ENCODE measurements at regions not wholly inside any gene's neighbourhood (a gene's known extent, or its start where the extent isn't known, plus 50 kb on each side); places are given as distances from the start of the nearest gene placed in this dataset.
"Not testable (repeated sequence)": the region's sequence is repeated elsewhere in the genome, so short reads cannot be mapped to it uniquely, and the experiment has no call there.

DNA sequence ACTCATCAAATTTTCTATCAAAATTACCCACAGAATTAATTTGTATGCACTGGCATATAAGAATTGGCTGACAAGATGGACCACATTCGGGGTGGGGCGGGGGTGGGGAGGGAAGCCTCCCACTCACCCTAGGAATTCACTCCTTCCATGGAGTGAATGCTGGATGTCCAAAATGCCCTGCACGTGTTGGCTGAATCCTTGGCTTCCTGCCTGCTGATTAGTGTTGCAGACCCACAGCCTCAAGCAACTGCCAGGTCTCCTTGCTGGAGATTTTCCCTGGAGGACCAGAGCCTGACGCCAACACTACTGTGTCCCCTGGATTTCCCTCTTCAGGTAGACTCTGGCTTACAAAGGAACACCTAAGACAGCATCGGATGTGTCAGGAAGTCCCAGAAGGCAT, 575.7 kb upstream of the CDH11 start:
- no peaks in the 10 kb centered on the region for H3K27me3 Mint-ChIP-seq (ENCODE audit: low read depth)
- CTCF ChIA-PET: interaction anchor here (0.8 kb wide), 1 partner anchor 1528 kb away, joined by 3 read pairs; no protein-coding TSS in a partner anchor
- H3K9me3 Mint-ChIP-seq: no peaks in the 10 kb centered on the region
- TF ChIP-seq HMGA2 (CRISPR knock-in tag; IDR thresholded peaks at IDR 0.05): no peak
- TF ChIP-seq FOXJ3 (CRISPR knock-in tag; IDR thresholded peaks at IDR 0.05; ENCODE audit: borderline replicate concordance): no peak
- TF ChIP-seq, protein P1, sequence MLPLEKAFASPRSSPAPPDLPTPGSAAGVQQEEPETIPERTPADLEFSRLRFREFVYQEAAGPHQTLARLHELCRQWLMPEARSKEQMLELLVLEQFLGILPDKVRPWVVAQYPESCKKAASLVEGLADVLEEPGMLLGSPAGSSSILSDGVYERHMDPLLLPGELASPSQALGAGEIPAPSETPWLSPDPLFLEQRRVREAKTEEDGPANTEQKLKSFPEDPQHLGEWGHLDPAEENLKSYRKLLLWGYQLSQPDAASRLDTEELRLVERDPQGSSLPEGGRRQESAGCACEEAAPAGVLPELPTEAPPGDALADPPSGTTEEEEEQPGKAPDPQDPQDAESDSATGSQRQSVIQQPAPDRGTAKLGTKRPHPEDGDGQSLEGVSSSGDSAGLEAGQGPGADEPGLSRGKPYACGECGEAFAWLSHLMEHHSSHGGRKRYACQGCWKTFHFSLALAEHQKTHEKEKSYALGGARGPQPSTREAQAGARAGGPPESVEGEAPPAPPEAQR (CRISPR knock-in tag; IDR thresholded peaks at IDR 0.05): no peak
- TF ChIP-seq MXD4 (CRISPR knock-in tag; IDR thresholded peaks at IDR 0.05; ENCODE audit: borderline replicate concordance): no peak
- no peak for TF ChIP-seq ESRRA (CRISPR knock-in tag; IDR thresholded peaks at IDR 0.05; ENCODE audit: borderline replicate concordance)
- TF ChIP-seq ATF1 (CRISPR knock-in tag; IDR thresholded peaks at IDR 0.05): no peak
- ATAC-seq: no peak
- H3K4me1 Mint-ChIP-seq: peaks cover 14% of the 10 kb centered on the region
- H3K27ac Mint-ChIP-seq: no peak overlapping the region
- no peaks in the 10 kb centered on the region for H3K36me3 Mint-ChIP-seq
- H3K4me3 Mint-ChIP-seq: no peak overlapping the region
- POLR2A ChIA-PET: no interaction called here
- no peak for DNase-seq (ENCODE audit: low spot score)

GRCh38 chr16:65697065-65697464, 575.2 kb upstream of the CDH11 start:
- Mint-ChIP-seq H3K9me3 (no peaks in the 10 kb centered on the region), H3K27ac (no peak overlapping the region), H3K27me3 (ENCODE audit: low read depth) (no peaks in the 10 kb centered on the region), H3K36me3 (no peaks in the 10 kb centered on the region), H3K4me3 (no peak overlapping the region), H3K4me1 (peaks cover 14% of the 10 kb centered on the region)
- ATAC-seq: no peak
- ChIA-PET CTCF (interaction anchor here (0.8 kb wide), 1 partner anchor 1529 kb away, joined by 3 read pairs; no protein-coding TSS in a partner anchor), POLR2A (no interaction called here)
- TF ChIP-seq ELF4 (CRISPR knock-in tag; IDR thresholded peaks at IDR 0.05; ENCODE audit: low read depth): no peak
- TF ChIP-seq ESRRA (CRISPR knock-in tag; IDR thresholded peaks at IDR 0.05; ENCODE audit: borderline replicate concordance): no peak
- TF ChIP-seq TEAD1 (CRISPR knock-in tag; IDR thresholded peaks at IDR 0.05): no peak
- no peak for TF ChIP-seq IRF2 (CRISPR knock-in tag; IDR thresholded peaks at IDR 0.05; ENCODE audit: borderline replicate concordance, low read depth)
- TF ChIP-seq CTCF (IDR thresholded peaks at IDR 0.05): no peak
- no peak for TF ChIP-seq GRHL2 (CRISPR knock-in tag; IDR thresholded peaks at IDR 0.05; ENCODE audit: insufficient replicate concordance, severe bottlenecking)
- no peak for TF ChIP-seq ZNF281 (CRISPR knock-in tag; IDR thresholded peaks at IDR 0.05)
- no peak for TF ChIP-seq FOXK1 (CRISPR knock-in tag; IDR thresholded peaks at IDR 0.05)
- no peak for TF ChIP-seq CREM (CRISPR knock-in tag; IDR thresholded peaks at IDR 0.05)
- no peak for TF ChIP-seq HMGA2 (CRISPR knock-in tag; IDR thresholded peaks at IDR 0.05)
- TF ChIP-seq NFYB (CRISPR knock-in tag; conservative IDR thresholded peaks at IDR 0.05; ENCODE audit: low read depth): no peak
- DNase-seq (ENCODE audit: low spot score): no peak

GRCh38 chr16:65691846-65692245, 570.0 kb upstream of the CDH11 start:
- H3K27me3 Mint-ChIP-seq (ENCODE audit: low read depth); H3K27ac Mint-ChIP-seq; H3K4me3 Mint-ChIP-seq; CTCF ChIA-PET; DNase-seq (ENCODE audit: low spot score); POLR2A ChIA-PET; H3K36me3 Mint-ChIP-seq; ATAC-seq: not testable (repeated sequence)
- Mint-ChIP-seq H3K4me1 (peaks cover 16% of the 10 kb centered on the region), H3K9me3 (peaks cover 18% of the 10 kb centered on the region; the same call in 1 of the 2 replicates)

Data from WTC11 (cell line).